PC-3 (cell line): ENCODE measurements at regions not wholly inside any gene's neighbourhood (a gene's known extent, or its start where the extent isn't known, plus 50 kb on each side); places are given as distances from the start of the nearest gene placed in this dataset.

Experiments used
- ATAC-seq: fragments of 200-7000 bp; cut with Tn5 transposase; 2 replicates; pipeline ENCODE4 v1.9.1; 2020; ENCODE audit warnings: mild to moderate bottlenecking, moderate library complexity
- BruUV-seq: library from RNA; stranded (reverse); fragments of 400-500 nt; replicated peaks from 2 replicates; lab custom pipeline; 2021; lab: Mats Ljungman, UMichigan
- CTCF ChIA-PET: fragments of 300-600 bp; sonication (Branson Sonifier 250); formaldehyde crosslinking; loops from one replicate; lab custom pipeline; 2022; ENCODE audit warnings: antibody characterized with exemption; lab: Charles Lee
- POLR2A ChIA-PET: fragments of 300-600 bp; sonication (Branson Sonifier 250); formaldehyde crosslinking; loops from one replicate; lab custom pipeline; 2022; ENCODE audit warnings: antibody characterized with exemption; ENCODE audit not compliant: unreplicated experiment; lab: Charles Lee
- DNase-seq: peaks from one replicate; pipeline ENCODE4 v3.0.0-alpha.2; 2015
- H2AFZ ChIP-seq: fragments of 300-600 bp; sonication (generic); 2 replicates; pipeline ENCODE4 v1.6.0; 2016; ENCODE audit warnings: antibody characterized with exemption, low read length
- H3F3A ChIP-seq: fragments of 300-600 bp; sonication (generic); one replicate; pipeline ENCODE4 v1.6.0; 2017; ENCODE audit warnings: antibody characterized with exemption, low read length, control low read depth, mild to moderate bottlenecking; ENCODE audit not compliant: unreplicated experiment
- H3K27ac ChIP-seq: fragments of 300-600 bp; sonication (generic); 2 replicates; pipeline ENCODE4 v1.5.1; 2016; ENCODE audit warnings: mild to moderate bottlenecking, low read length
- H3K27me3 ChIP-seq: fragments of 300-600 bp; sonication (generic); 2 replicates; pipeline ENCODE4 v1.6.1; 2016; ENCODE audit warnings: low read length, mixed read lengths
- H3K36me3 ChIP-seq: fragments of 300-600 bp; sonication (generic); 2 replicates; pipeline ENCODE4 v1.6.1; 2016; ENCODE audit warnings: low read depth, mixed run types, low read length, mixed read lengths
- H3K4me1 ChIP-seq: fragments of 300-600 bp; sonication (generic); 2 replicates; pipeline ENCODE4 v1.5.1; 2016; ENCODE audit warnings: low read length; ENCODE audit not compliant: insufficient read depth
- H3K4me2 ChIP-seq: fragments of 300-600 bp; sonication (generic); 2 replicates; pipeline ENCODE4 v1.6.0; 2016; ENCODE audit warnings: low read length
- H3K4me3 ChIP-seq: fragments of 300-600 bp; sonication (generic); 2 replicates; pipeline ENCODE4 v1.5.1; 2016; ENCODE audit warnings: mild to moderate bottlenecking, low read length, mixed read lengths
- H3K79me2 ChIP-seq: fragments of 300-600 bp; sonication (generic); 2 replicates; pipeline ENCODE4 v1.6.1; 2017; ENCODE audit warnings: low read length, mixed read lengths
- H3K9ac ChIP-seq: fragments of 300-600 bp; sonication (generic); 2 replicates; pipeline ENCODE4 v1.6.0; 2016; ENCODE audit warnings: mild to moderate bottlenecking, low read length
- H3K9me2 ChIP-seq: fragments of 300-600 bp; sonication (generic); replicated peaks from 2 replicates; pipeline ENCODE4 v1.6.1; 2016; ENCODE audit warnings: mixed run types, low read length, mixed read lengths
- H3K9me3 ChIP-seq: fragments of 300-600 bp; sonication (generic); 2 replicates; pipeline ENCODE4 v1.6.1; 2016; ENCODE audit warnings: low read length, mixed read lengths
- H4K20me1 ChIP-seq: fragments of 300-600 bp; sonication (generic); 2 replicates; pipeline ENCODE4 v1.6.1; 2016; ENCODE audit warnings: low read length, mixed read lengths
- CTCF ChIP-seq: fragments of 300-600 bp; sonication (generic); conservative IDR thresholded peaks from 2 replicates; pipeline ENCODE4 v1.5.1; 2017; ENCODE audit warnings: antibody characterized with exemption, low read depth, mild to moderate bottlenecking, low read length
- EZH2 ChIP-seq: fragments of 300-600 bp; sonication (generic); IDR thresholded peaks from one replicate; pipeline ENCODE4 v1.6.1; 2017; ENCODE audit warnings: antibody characterized with exemption, mild to moderate bottlenecking, low read length; ENCODE audit not compliant: unreplicated experiment
- EZH2phosphoT487 ChIP-seq: fragments of 300-600 bp; sonication (generic); IDR thresholded peaks from 2 replicates; pipeline ENCODE4 v1.6.1; 2018; ENCODE audit warnings: mild to moderate bottlenecking, antibody characterized with exemption, low read length, borderline replicate concordance
- intact Hi-C: fragments of 100-400 bp; cut with micrococcal nuclease; formaldehyde crosslinking; loops from 2 replicates; pipeline ENCODE4 v1.9.0; 2023

- DNase-seq (no peak), ATAC-seq (no peak)
- CTCF ChIA-PET = no interaction called here
- Histone ChIP-seq H3K9me2 (no peaks in the 10 kb centered on the region), H3F3A (no peaks in the 10 kb centered on the region), H2AFZ (no peak overlapping the region), H3K36me3 (no peaks in the 10 kb centered on the region), H3K27ac (no peak overlapping the region), H3K4me1 (peaks cover 2% of the 10 kb centered on the region; the same call in 1 of the 2 replicates), H3K4me2 (no peak overlapping the region), H4K20me1 (no peaks in the 10 kb centered on the region), H3K79me2 (no peaks in the 10 kb centered on the region), H3K9ac (no peak overlapping the region), H3K27me3 (no peaks in the 10 kb centered on the region), H3K9me3 (no peaks in the 10 kb centered on the region), H3K4me3 (no peak overlapping the region)
- no TSS peak for BruUV-seq
- POLR2A ChIA-PET = no interaction called here
- intact Hi-C loops = no loop called here
- TF ChIP-seq EZH2phosphoT487 (no peak), EZH2 (no peak), CTCF (no peak)
These were observed 509.5 kb downstream of the NTRK3 start for GRCh38 chr15:87747087-87747486.

DNA sequence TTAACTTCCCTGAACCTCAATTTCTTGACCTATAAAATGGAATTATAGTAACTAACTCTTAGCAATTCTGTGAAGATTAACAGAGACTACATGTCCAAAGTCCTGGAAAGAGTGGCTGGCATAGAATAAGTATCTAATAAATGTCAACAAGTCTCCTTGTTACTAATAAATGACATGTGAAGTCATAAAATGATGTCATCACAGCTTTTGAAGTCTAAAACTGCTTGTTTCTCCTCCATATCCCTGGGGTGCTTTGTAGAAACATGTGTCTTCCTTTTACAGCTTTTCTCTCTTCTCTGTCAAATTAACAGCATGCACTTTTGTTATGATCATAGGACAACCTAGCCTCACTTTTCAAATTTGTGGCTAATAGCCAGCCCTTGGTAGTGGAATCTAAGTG is 510.2 kb downstream of the NTRK3 start:
- CTCF ChIA-PET = no interaction called here

GRCh38 chr15:87744815-87745214 is 511.7 kb downstream of the NTRK3 start:
- Histone ChIP-seq H3K9me3 (no peaks in the 10 kb centered on the region), H3K27me3 (no peaks in the 10 kb centered on the region), H3K79me2 (no peaks in the 10 kb centered on the region), H3K27ac (no peak overlapping the region), H3F3A (no peaks in the 10 kb centered on the region), H3K9me2 (no peaks in the 10 kb centered on the region), H4K20me1 (no peaks in the 10 kb centered on the region), H3K4me1 (no peaks in the 10 kb centered on the region), H3K9ac (no peak overlapping the region), H3K4me2 (no peak overlapping the region), H2AFZ (no peak overlapping the region), H3K4me3 (no peak overlapping the region), H3K36me3 (no peaks in the 10 kb centered on the region)
- TF ChIP-seq CTCF = no peak
- TF ChIP-seq EZH2phosphoT487 = no peak
- no peak for TF ChIP-seq EZH2
- POLR2A ChIA-PET = no interaction called here
- BruUV-seq = no TSS peak
- ATAC-seq (no peak), DNase-seq (no peak)
- CTCF ChIA-PET = no interaction called here
- intact Hi-C loops = no loop called here

More for the DNA sequence above, 510.2 kb downstream of the NTRK3 start:
- DNase-seq = no peak
- Histone ChIP-seq H3K4me2 (no peak overlapping the region), H3K9me3 (no peaks in the 10 kb centered on the region), H3K9me2 (no peaks in the 10 kb centered on the region), H3F3A (no peaks in the 10 kb centered on the region), H3K79me2 (no peaks in the 10 kb centered on the region), H3K27ac (no peak overlapping the region), H3K9ac (no peak overlapping the region), H3K36me3 (no peaks in the 10 kb centered on the region), H2AFZ (no peak overlapping the region), H3K4me1 (no peaks in the 10 kb centered on the region), H3K4me3 (no peak overlapping the region), H3K27me3 (no peaks in the 10 kb centered on the region), H4K20me1 (no peaks in the 10 kb centered on the region)
- TF ChIP-seq EZH2 (no peak), CTCF (no peak), EZH2phosphoT487 (no peak)
- no TSS peak for BruUV-seq
- ATAC-seq = no peak
- intact Hi-C loops = no loop called here
- POLR2A ChIA-PET = no interaction called here
